GM12878 (cell line): ENCODE measurements at regions not wholly inside any gene's neighbourhood (a gene's known extent, or its start where the extent isn't known, plus 50 kb on each side); places are given as distances from the start of the nearest gene placed in this dataset.

Experiments
- ATAC-seq: fragments of 200-7000 bp; cut with Tn5 transposase; 3 replicates; pipeline ENCODE4 v1.9.1; 2020; ENCODE audit warnings: mild to moderate bottlenecking, moderate library complexity
- BruUV-seq: library from RNA; stranded (reverse); fragments of 400-500 nt; replicated peaks from 2 replicates; lab custom pipeline; 2021; lab: Mats Ljungman, UMichigan
- CTCF ChIA-PET: fragments of 300-600 bp; sonication (Branson Sonifier 250); formaldehyde crosslinking; extraction: SDS; loops from one replicate; lab custom pipeline; 2021; ENCODE audit warnings: inconsistent platforms; lab: Yijun Ruan, JAX
- POLR2A ChIA-PET: fragments of 350-600 bp; formaldehyde crosslinking; extraction: SDS; loops from one replicate; lab custom pipeline; 2021; ENCODE audit warnings: inconsistent platforms; lab: Charles Lee
- RAD21 ChIA-PET: fragments of 300-600 bp; sonication (Branson Sonifier 250); formaldehyde crosslinking; loops from one replicate; lab custom pipeline; 2023; ENCODE audit warnings: antibody characterized with exemption; ENCODE audit not compliant: unreplicated experiment; lab: Charles Lee
- SMC1A ChIA-PET: fragments of 300-600 bp; sonication (Branson Sonifier 250); formaldehyde crosslinking; loops from one replicate; lab custom pipeline; 2023; ENCODE audit not compliant: unreplicated experiment, uncharacterized antibody; lab: Charles Lee
- DNase-seq: peaks from one replicate; pipeline ENCODE4 v3.0.0-alpha.2; 2011; ENCODE audit warnings: low read depth, low spot score
- FAIRE-seq: peaks from 3 replicates; lab custom pipeline; 2011; peaks lifted over from hg19 to GRCh38; lab: Jason Lieb, UNC
- H2AFZ ChIP-seq: 2 replicates; pipeline ENCODE4 v1.6.0; 2011; ENCODE audit warnings: low read depth, low read length, control low read depth; ENCODE audit not compliant: control insufficient read depth
- H3K27ac ChIP-seq: 2 replicates; pipeline ENCODE4 v1.5.1; 2011; ENCODE audit warnings: control low read depth; ENCODE audit not compliant: control insufficient read depth, insufficient read depth
- H3K27me3 ChIP-seq, 2 experiments: replicated peaks in 1 of 2; 2 replicates each; pipeline versions ENCODE4 v1.6.0 to v1.6.1; 2011; ENCODE audit warnings: low read length in 1 of 2; ENCODE audit not compliant: control insufficient read depth in 2 of 2, insufficient read depth in 2 of 2
- H3K36me3 ChIP-seq, 2 experiments: 2 replicates each; pipeline ENCODE4 v1.5.1; 2011; ENCODE audit warnings: low read length in 1 of 2; ENCODE audit not compliant: control insufficient read depth in 2 of 2, insufficient read depth in 2 of 2
- H3K4me1 ChIP-seq: 2 replicates; pipeline ENCODE4 v1.6.1; 2011; ENCODE audit warnings: mild to moderate bottlenecking, low read length, moderate library complexity, mixed read lengths; ENCODE audit not compliant: control insufficient read depth, insufficient read depth
- H3K4me2 ChIP-seq: 2 replicates; pipeline ENCODE4 v1.6.0; 2011; ENCODE audit warnings: control low read depth; ENCODE audit not compliant: control insufficient read depth, insufficient read depth
- H3K4me3 ChIP-seq: fragments of 200-600 bp; sonication (generic); 2 replicates; pipeline ENCODE4 v1.5.1; 2016
- H3K79me2 ChIP-seq: 2 replicates; pipeline ENCODE4 v1.6.0; 2011; ENCODE audit warnings: low read length; ENCODE audit not compliant: control insufficient read depth, insufficient read depth
- H3K9ac ChIP-seq: 2 replicates; pipeline ENCODE4 v1.8.0; 2011; ENCODE audit warnings: low read length, control low read depth, mixed read lengths; ENCODE audit not compliant: control insufficient read depth, insufficient read depth
- H3K9me3 ChIP-seq: replicated peaks from 3 replicates; pipeline ENCODE4 v1.5.1; 2011; ENCODE audit warnings: mild to moderate bottlenecking, low read length; ENCODE audit not compliant: control insufficient read depth, insufficient read depth
- H4K20me1 ChIP-seq: 2 replicates; pipeline ENCODE4 v1.6.0; 2011; ENCODE audit not compliant: control insufficient read depth, insufficient read depth
- BCL3 ChIP-seq: IDR thresholded peaks from 2 replicates; pipeline ENCODE4 v1.6.1; 2011; ENCODE audit warnings: borderline replicate concordance, low read depth, mild to moderate bottlenecking, moderate library complexity, low read length; ENCODE audit not compliant: insufficient read depth, poor library complexity, severe bottlenecking
- EZH2 ChIP-seq: IDR thresholded peaks from 2 replicates; pipeline ENCODE4 v1.6.1; 2012; ENCODE audit warnings: low read depth, mild to moderate bottlenecking, control low read depth, inconsistent platforms, low read length, borderline replicate concordance; ENCODE audit not compliant: control insufficient read depth
- HDAC6 ChIP-seq: fragments of 200-600 bp; sonication (generic); IDR thresholded peaks from one replicate; pipeline ENCODE4 v1.8.0; 2017; ENCODE audit warnings: antibody characterized with exemption; ENCODE audit not compliant: unreplicated experiment
- KDM1A ChIP-seq: fragments of 200-600 bp; sonication (generic); IDR thresholded peaks from 2 replicates; pipeline ENCODE4 v1.6.1; 2016; ENCODE audit warnings: borderline replicate concordance
- MTA3 ChIP-seq: IDR thresholded peaks from 2 replicates; pipeline ENCODE4 v1.6.1; 2012; ENCODE audit warnings: low read length, inconsistent platforms, borderline replicate concordance
- MYB ChIP-seq: fragments of 150-350 bp; IDR thresholded peaks from 2 replicates; pipeline ENCODE4 v1.6.1; 2014; ENCODE audit warnings: mild to moderate bottlenecking, low read depth, low read length, borderline replicate concordance
- NR2C1 ChIP-seq: fragments of 450-650 bp; IDR thresholded peaks from 2 replicates; pipeline ENCODE4 v1.6.1; 2017; ENCODE audit warnings: antibody characterized with exemption, mild to moderate bottlenecking, moderate library complexity
- RBBP5 ChIP-seq: fragments of 200-600 bp; sonication (generic); conservative IDR thresholded peaks from 2 replicates; pipeline ENCODE4 v1.6.1; 2016
- SUPT20H ChIP-seq: IDR thresholded peaks from 2 replicates; pipeline ENCODE4 v1.6.1; 2011; ENCODE audit warnings: low read depth, mild to moderate bottlenecking, low read length, moderate library complexity, borderline replicate concordance; ENCODE audit not compliant: control insufficient read depth
- TCF7 ChIP-seq: IDR thresholded peaks from 2 replicates; pipeline ENCODE4 v1.6.1; 2014; ENCODE audit warnings: antibody characterized with exemption, borderline replicate concordance
- WRNIP1 ChIP-seq: IDR thresholded peaks from 2 replicates; pipeline ENCODE4 v1.6.1; 2011; ENCODE audit warnings: low read depth, low read length, improper control_type of control experiment, borderline replicate concordance
- ZNF622 ChIP-seq: fragments of 450-650 bp; IDR thresholded peaks from 2 replicates; pipeline ENCODE4 v1.6.1; 2017; ENCODE audit warnings: mild to moderate bottlenecking, inconsistent platforms
- WGBS: methylation state at CpG from one replicate; pipeline ENCODE4 v1.1.6; 2016; ENCODE audit warnings: low lambda C conversion rate; ENCODE audit not compliant: insufficient replicate concordance, insufficient coverage; ENCODE audit errors: missing lambda C conversion rate; 5-methylcytosine and 5-hydroxymethylcytosine counted together
- in situ Hi-C: fragments of 300-500 bp; cut with MboI; formaldehyde crosslinking; loops from 9 replicates; pipeline ENCODE4 v1.14.3; 2018; ENCODE audit warnings: mixed read lengths
- intact Hi-C: fragments of 100-400 bp; cut with micrococcal nuclease; formaldehyde crosslinking; loops from one replicate; pipeline ENCODE4 v1.14.2; 2022; ENCODE audit not compliant: unreplicated experiment
- TF ChIP-seq, protein P1 (sequence below): fragments of 450-650 bp; IDR thresholded peaks from 2 replicates; pipeline ENCODE4 v1.6.1; 2018; ENCODE audit warnings: mild to moderate bottlenecking, low read depth, moderate library complexity; ENCODE audit not compliant: partially characterized antibody
- TF ChIP-seq, protein P2 (sequence below): fragments of 450-650 bp; IDR thresholded peaks from 2 replicates; pipeline ENCODE4 v1.6.1; 2016; ENCODE audit warnings: mild to moderate bottlenecking

DNA sequence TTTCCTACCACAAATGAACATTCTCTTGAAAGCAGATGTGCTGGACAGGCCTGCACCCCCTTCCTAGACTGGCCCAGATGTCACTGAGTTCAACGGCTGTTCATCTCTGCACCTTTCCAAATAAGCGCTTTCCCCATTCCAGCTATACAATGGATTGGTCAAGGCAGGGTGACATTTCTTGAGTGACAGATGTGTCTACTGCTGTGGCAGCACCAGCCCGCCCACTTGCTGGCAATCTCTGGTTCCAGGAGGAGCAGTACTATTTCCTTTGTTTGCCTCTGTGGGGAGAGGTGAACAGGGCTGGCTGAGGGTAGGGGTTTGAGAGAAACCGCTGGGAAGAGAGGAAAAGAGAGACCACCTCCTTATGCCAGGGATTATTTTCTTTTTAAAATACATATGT is 269.5 kb upstream of the POU3F3 start:
- ChIA-PET RAD21 (no interaction called here), POLR2A (no interaction called here), SMC1A (no interaction called here), CTCF (no interaction called here)
- in situ Hi-C loops, result no loop called here
- H3K9ac ChIP-seq, result no peak overlapping the region
- no peak overlapping the region for H3K27ac ChIP-seq
- H3K36me3 ChIP-seq, result no peaks in the 10 kb centered on the region
- no peaks in the 10 kb centered on the region for H3K27me3 ChIP-seq
- no peaks in the 10 kb centered on the region for H3K9me3 ChIP-seq
- H3K4me1 ChIP-seq, result no peaks in the 10 kb centered on the region
- intact Hi-C loops, result no loop called here
- ATAC-seq (no peak), DNase-seq (no peak), FAIRE-seq (no peak)
- WGBS, result 52% methylated on average over 4 of the region's 4 CpGs
- TF ChIP-seq ZNF622, result no peak
- TF ChIP-seq MYB, result no peak
- TF ChIP-seq BCL3, result no peak
- no peak for TF ChIP-seq NR2C1
- no peak for TF ChIP-seq TCF7
- no peak for TF ChIP-seq RBBP5
- TF ChIP-seq KDM1A, result no peak
- TF ChIP-seq HDAC6, result no peak
- TF ChIP-seq SUPT20H, result no peak
- no peak for TF ChIP-seq MTA3
- TF ChIP-seq, protein P1, sequence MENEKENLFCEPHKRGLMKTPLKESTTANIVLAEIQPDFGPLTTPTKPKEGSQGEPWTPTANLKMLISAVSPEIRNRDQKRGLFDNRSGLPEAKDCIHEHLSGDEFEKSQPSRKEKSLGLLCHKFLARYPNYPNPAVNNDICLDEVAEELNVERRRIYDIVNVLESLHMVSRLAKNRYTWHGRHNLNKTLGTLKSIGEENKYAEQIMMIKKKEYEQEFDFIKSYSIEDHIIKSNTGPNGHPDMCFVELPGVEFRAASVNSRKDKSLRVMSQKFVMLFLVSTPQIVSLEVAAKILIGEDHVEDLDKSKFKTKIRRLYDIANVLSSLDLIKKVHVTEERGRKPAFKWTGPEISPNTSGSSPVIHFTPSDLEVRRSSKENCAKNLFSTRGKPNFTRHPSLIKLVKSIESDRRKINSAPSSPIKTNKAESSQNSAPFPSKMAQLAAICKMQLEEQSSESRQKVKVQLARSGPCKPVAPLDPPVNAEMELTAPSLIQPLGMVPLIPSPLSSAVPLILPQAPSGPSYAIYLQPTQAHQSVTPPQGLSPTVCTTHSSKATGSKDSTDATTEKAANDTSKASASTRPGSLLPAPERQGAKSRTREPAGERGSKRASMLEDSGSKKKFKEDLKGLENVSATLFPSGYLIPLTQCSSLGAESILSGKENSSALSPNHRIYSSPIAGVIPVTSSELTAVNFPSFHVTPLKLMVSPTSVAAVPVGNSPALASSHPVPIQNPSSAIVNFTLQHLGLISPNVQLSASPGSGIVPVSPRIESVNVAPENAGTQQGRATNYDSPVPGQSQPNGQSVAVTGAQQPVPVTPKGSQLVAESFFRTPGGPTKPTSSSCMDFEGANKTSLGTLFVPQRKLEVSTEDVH, result no peak
- no peak for TF ChIP-seq EZH2
- no peak for TF ChIP-seq WRNIP1
- TF ChIP-seq, protein P2, sequence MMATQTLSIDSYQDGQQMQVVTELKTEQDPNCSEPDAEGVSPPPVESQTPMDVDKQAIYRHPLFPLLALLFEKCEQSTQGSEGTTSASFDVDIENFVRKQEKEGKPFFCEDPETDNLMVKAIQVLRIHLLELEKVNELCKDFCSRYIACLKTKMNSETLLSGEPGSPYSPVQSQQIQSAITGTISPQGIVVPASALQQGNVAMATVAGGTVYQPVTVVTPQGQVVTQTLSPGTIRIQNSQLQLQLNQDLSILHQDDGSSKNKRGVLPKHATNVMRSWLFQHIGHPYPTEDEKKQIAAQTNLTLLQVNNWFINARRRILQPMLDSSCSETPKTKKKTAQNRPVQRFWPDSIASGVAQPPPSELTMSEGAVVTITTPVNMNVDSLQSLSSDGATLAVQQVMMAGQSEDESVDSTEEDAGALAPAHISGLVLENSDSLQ, result no peak
- H3K4me2 ChIP-seq, result no peak overlapping the region
- H3K4me3 ChIP-seq, result no peak overlapping the region
- no peak overlapping the region for H2AFZ ChIP-seq
- no peaks in the 10 kb centered on the region for H3K79me2 ChIP-seq
- no TSS peak for BruUV-seq
- no peaks in the 10 kb centered on the region for H4K20me1 ChIP-seq
